Epithelial cell of esophagus (primary cell): ENCODE measurements at regions not wholly inside any gene's neighbourhood (a gene's known extent, or its start where the extent isn't known, plus 50 kb on each side); places are given as distances from the start of the nearest gene placed in this dataset.
A peak's percentile ranks its signal among the peaks of the same experiment; 100 is the strongest.

ENCODE experiments used
- DNase-seq: peaks from one replicate; pipeline ENCODE4 v3.0.0; 2010; ENCODE audit warnings: low read depth
- H3K4me3 ChIP-seq: 2 replicates; pipeline ENCODE4 v1.5.1; 2011; ENCODE audit warnings: mild to moderate bottlenecking, low read length, control low read depth
- TF ChIP-seq, protein P1 (sequence below): IDR thresholded peaks from 2 replicates; pipeline ENCODE4 v1.5.1; 2011; ENCODE audit warnings: low read depth, mild to moderate bottlenecking, low read length, control low read depth, inconsistent platforms; ENCODE audit not compliant: insufficient read depth; ENCODE audit errors: missing control alignments

DNA sequence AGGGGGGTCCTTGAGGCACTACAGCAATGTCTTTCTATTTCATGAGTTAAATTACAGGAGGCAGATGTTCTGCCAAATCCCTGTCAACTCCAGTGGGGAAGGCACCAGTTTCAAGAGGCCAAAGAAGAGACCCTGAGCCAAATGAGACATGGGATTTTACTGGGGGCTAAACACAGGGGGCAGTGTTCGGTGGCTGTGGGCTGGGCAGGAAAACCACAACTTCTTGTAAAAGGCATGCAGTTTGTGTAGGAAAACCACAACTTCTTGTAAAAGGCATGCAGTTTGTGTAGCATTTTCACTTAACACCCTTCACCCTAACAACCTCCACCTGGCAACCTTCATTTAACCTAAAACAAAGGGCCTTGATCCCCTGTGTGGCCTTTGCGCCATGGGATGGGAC lies 61.0 kb downstream of the POLR2M start:
- H3K4me3 ChIP-seq, result no peak overlapping the region
- TF ChIP-seq, protein P1, sequence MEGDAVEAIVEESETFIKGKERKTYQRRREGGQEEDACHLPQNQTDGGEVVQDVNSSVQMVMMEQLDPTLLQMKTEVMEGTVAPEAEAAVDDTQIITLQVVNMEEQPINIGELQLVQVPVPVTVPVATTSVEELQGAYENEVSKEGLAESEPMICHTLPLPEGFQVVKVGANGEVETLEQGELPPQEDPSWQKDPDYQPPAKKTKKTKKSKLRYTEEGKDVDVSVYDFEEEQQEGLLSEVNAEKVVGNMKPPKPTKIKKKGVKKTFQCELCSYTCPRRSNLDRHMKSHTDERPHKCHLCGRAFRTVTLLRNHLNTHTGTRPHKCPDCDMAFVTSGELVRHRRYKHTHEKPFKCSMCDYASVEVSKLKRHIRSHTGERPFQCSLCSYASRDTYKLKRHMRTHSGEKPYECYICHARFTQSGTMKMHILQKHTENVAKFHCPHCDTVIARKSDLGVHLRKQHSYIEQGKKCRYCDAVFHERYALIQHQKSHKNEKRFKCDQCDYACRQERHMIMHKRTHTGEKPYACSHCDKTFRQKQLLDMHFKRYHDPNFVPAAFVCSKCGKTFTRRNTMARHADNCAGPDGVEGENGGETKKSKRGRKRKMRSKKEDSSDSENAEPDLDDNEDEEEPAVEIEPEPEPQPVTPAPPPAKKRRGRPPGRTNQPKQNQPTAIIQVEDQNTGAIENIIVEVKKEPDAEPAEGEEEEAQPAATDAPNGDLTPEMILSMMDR, result no peak
- no peak for DNase-seq

DNA sequence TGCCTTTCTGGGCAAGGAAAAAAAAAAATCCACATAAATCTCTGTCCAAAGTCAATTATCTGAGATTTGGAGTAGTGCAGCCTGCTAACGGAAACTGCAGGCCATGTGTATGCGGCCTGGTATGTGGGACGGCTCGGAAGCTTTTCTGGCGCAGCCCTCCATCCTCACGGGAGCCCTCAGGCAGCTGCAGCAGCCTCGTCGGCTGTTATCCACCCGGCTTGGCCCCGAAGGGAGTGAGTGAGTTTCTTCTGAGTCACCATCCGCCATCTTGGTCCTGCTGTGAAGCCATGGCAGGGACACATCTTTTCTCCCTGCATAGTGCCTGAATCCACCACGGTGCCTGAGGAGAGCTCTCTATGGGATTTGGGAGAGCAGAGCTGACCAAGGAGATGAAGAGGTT lies 62.8 kb downstream of the POLR2M start:
- DNase-seq, result no peak
- no peak overlapping the region for H3K4me3 ChIP-seq
- TF ChIP-seq, protein P1, result no peak

DNA sequence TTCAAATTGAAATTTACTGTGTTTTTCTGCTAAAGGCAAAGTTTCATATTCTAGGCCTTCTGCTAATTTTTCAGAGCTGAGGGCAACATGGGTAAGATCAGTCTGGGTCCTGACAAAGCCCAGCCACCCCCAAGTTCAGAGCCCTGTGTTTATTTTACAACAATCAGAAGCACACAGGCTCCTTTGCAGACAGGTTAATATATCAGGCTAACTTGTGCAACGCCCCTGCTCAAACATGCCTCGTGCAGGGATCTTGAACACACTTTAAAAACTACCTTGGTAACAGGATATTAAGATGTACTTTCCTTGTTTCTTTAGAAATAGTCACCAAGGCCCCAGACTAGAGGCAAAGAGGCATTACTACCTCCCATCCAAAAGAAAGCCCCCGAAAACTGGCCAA lies 64.0 kb downstream of the POLR2M start:
- no peak overlapping the region for H3K4me3 ChIP-seq
- DNase-seq, result no peak
- TF ChIP-seq, protein P1, result no peak

DNA sequence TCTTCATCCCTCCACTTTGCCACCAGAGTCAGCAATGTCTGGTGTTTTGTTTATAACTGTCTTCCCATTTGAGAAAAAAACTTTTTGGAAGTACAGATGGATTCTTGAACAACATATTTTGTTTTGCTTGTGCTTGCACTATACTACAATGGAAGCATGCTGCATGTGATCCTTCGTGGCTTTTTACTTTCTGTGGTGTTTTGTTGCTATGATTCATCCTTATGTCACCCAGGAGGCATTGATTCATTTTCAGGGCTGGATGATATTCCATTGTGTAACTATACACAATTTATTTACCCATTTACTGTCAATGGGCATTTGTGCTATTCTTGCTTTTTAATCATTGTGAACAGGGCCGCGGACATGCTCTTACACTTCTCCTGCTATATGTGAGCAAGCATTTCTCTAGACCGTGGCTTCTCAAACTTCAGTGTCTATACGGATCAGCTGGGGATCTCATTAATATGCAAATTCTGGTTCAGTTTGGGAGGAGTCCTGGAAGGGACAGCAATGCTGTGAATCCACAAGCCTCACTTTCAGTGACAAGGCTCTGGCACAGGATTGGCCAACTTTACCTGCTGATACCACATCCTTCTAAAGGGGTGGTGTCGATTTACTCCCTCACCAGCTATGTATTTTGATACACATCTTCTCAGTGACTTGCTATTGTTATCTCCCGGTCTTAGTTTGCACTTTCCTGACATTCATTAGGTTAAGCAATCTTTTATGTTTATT lies 65.9 kb downstream of the POLR2M start:
- TF ChIP-seq, protein P1, result no peak
- peak; percentile 74 for DNase-seq
- no peak overlapping the region for H3K4me3 ChIP-seq

DNA sequence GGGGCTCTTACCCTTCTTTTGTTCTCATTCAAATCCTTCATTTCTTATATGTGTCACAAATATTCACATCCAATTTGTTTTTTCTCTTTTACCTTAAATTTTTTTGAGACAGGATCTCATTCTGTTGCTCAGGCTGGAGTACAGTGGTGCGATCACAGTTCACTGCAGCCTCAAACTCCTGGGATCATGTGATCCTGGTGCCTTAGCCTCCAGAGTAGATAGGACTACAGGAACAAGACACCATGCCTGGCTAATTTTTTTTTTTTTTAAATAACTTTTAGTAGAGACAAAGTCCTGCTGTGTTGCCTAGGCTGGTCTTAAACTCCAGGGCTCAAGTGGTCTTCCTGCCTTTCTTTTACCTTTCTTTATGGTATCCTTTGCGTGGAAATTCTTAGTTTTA lies 66.5 kb downstream of the POLR2M start:
- DNase-seq, result no peak
- TF ChIP-seq, protein P1, result no peak
- no peak overlapping the region for H3K4me3 ChIP-seq

DNA sequence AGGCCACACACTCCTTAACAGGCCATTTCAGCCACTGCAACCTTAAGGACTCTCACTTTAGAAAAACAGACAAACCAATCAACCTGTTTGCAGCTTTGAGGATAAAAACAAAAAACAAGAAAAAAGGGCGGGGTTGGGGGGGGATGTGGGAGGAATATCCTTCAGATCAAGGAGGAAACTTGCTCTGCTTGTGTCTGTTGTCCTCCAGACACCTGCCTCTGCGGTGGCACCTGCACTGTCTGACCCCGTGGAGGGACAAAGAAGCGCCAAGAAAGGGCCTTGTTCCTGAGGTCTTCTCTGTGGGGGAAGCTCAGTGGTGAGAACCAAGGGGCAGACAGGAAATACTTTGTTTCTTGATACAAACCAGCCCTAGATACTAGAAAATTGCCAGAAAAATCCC lies 70.5 kb downstream of the POLR2M start:
- H3K4me3 ChIP-seq, result no peak overlapping the region
- TF ChIP-seq, protein P1, result no peak
- DNase-seq, result no peak

DNA sequence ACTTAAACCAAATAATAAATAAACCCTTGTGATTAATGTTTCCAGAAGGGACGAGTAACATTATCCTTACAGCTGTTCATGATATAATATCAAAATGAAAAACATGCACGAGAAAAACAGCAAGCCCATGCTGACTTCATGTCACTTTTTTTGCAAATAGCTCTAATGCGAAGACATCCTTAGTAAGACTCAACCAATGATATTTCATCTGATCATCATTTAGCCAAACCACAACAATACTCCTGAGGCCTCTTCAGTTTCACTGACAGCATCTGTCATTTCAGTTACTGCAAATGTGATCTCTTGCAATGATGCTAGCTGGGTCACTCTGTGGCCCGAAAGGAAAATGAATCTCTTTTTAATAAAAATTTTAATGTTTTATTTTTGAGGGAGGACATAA lies 74.0 kb downstream of the POLR2M start:
- no peak for DNase-seq
- TF ChIP-seq, protein P1, result no peak
- no peak overlapping the region for H3K4me3 ChIP-seq
